HS-27A (cell line): ENCODE measurements at regions not wholly inside any gene's neighbourhood (a gene's known extent, or its start where the extent isn't known, plus 50 kb on each side); places are given as distances from the start of the nearest gene placed in this dataset.

ENCODE experiments used
- DNase-seq: peaks from one replicate; pipeline ENCODE4 v3.0.0-alpha.2; 2012; ENCODE audit warnings: low read depth, missing footprints

- DNase-seq: no peak
These were observed 85.8 kb upstream of the NELL2 start for GRCh38 chr12:44961887-44962286.

GRCh38 chr12:44960856-44961255, 84.7 kb upstream of the NELL2 start:
- DNase-seq: no peak

- no peak for DNase-seq
These were observed 84.3 kb upstream of the NELL2 start for GRCh38 chr12:44960423-44960822.

- DNase-seq: no peak
These were observed 71.0 kb upstream of the NELL2 start for GRCh38 chr12:44947163-44947562.

- no peak for DNase-seq
These were observed 66.6 kb upstream of the NELL2 start for GRCh38 chr12:44942714-44943113.

- peak; percentile 9 for DNase-seq
These were observed 55.0 kb upstream of the NELL2 start for GRCh38 chr12:44930972-44931600.

- no peak for DNase-seq
These were observed 53.2 kb upstream of the NELL2 start for GRCh38 chr12:44929236-44929885.
